ENCODE measurements at regions not wholly inside any gene's neighbourhood (a gene's known extent, or its start where the extent isn't known, plus 50 kb on each side); places are given as distances from the start of the nearest gene placed in this dataset.

GRCh38 chr20:48202334-48203113 is 417.2 kb upstream of the SULF2 start:
- CTCF ChIA-PET, result no interaction called here
- DNase-seq (ENCODE audit: extremely low spot score), result no peak
- POLR2A ChIA-PET, result no interaction called here
- no peak for TF ChIP-seq FOXA1 (IDR thresholded peaks at IDR 0.05)
- TF ChIP-seq ZNF384 (IDR thresholded peaks at IDR 0.05), result no peak
- TF ChIP-seq HDGF (IDR thresholded peaks at IDR 0.05; ENCODE audit: borderline replicate concordance), result no peak
- no peak for TF ChIP-seq FOXM1 (IDR thresholded peaks at IDR 0.05; ENCODE audit: borderline replicate concordance)
- no peak for TF ChIP-seq FOXK2 (IDR thresholded peaks at IDR 0.05)

DNA sequence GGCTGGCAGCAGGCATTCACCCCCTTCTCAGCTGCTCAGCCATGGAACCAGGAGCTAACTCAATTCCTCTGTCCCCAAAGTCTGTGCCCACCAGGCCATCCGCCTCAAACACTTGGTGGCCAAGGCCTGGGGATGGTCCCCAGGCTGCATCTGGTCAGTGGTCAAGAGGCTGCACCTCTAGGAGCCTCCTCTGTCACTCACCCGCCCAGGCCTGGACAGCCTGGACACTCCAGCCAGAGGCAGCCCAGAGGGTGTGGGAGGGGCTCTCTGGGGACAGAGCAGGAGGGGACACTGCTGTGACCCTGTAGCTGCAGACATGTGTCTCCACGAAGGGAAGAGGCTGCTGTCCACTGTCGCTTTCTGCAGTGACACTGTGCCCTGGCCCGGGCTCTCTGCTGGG is 416.6 kb upstream of the SULF2 start:
- no peak for DNase-seq (ENCODE audit: extremely low spot score)
- ChIA-PET CTCF (no interaction called here), POLR2A (no interaction called here)
- TF ChIP-seq FOXM1 (IDR thresholded peaks at IDR 0.05; ENCODE audit: borderline replicate concordance) (no peak), L3MBTL2 (conservative IDR thresholded peaks at IDR 0.05) (no peak), FOXA1 (IDR thresholded peaks at IDR 0.05) (no peak), TARDBP (IDR thresholded peaks at IDR 0.05) (no peak), FOXK2 (IDR thresholded peaks at IDR 0.05) (no peak), CTBP1 (IDR thresholded peaks at IDR 0.05; ENCODE audit: borderline replicate concordance) (no peak), ELF4 (IDR thresholded peaks at IDR 0.05) (no peak), PKNOX1 (IDR thresholded peaks at IDR 0.05) (no peak), NFRKB (IDR thresholded peaks at IDR 0.05) (no peak)

- ChIA-PET POLR2A (no interaction called here), CTCF (no interaction called here)
- TF ChIP-seq TARDBP (IDR thresholded peaks at IDR 0.05) (no peak), ELF4 (IDR thresholded peaks at IDR 0.05) (no peak), CTBP1 (IDR thresholded peaks at IDR 0.05; ENCODE audit: borderline replicate concordance) (no peak), FOXK2 (IDR thresholded peaks at IDR 0.05) (no peak), L3MBTL2 (conservative IDR thresholded peaks at IDR 0.05) (no peak), ARNT (IDR thresholded peaks at IDR 0.05) (no peak), FOXM1 (IDR thresholded peaks at IDR 0.05; ENCODE audit: borderline replicate concordance) (no peak), NFRKB (IDR thresholded peaks at IDR 0.05) (no peak), ZNF384 (IDR thresholded peaks at IDR 0.05) (no peak), SUZ12 (IDR thresholded peaks at IDR 0.05) (no peak), SP1 (IDR thresholded peaks at IDR 0.05) (no peak), PKNOX1 (IDR thresholded peaks at IDR 0.05) (no peak), FOXA1 (IDR thresholded peaks at IDR 0.05) (no peak), BHLHE40 (IDR thresholded peaks at IDR 0.05; ENCODE audit: borderline replicate concordance) (no peak), HDGF (IDR thresholded peaks at IDR 0.05; ENCODE audit: borderline replicate concordance) (no peak), LEF1 (IDR thresholded peaks at IDR 0.05; ENCODE audit: borderline replicate concordance) (no peak)
- no peak for DNase-seq (ENCODE audit: extremely low spot score)
Observed at GRCh38 chr20:48201188-48201587, 415.9 kb upstream of the SULF2 start.

- ChIA-PET POLR2A (no interaction called here), CTCF (no interaction called here)
- TF ChIP-seq ELF4 (IDR thresholded peaks at IDR 0.05), result no peak
- no peak for TF ChIP-seq BHLHE40 (IDR thresholded peaks at IDR 0.05; ENCODE audit: borderline replicate concordance)
- TF ChIP-seq ZNF384 (IDR thresholded peaks at IDR 0.05), result no peak
- TF ChIP-seq ARNT (IDR thresholded peaks at IDR 0.05), result no peak
- no peak for TF ChIP-seq NFRKB (IDR thresholded peaks at IDR 0.05)
- no peak for TF ChIP-seq PKNOX1 (IDR thresholded peaks at IDR 0.05)
- no peak for TF ChIP-seq HDGF (IDR thresholded peaks at IDR 0.05; ENCODE audit: borderline replicate concordance)
- TF ChIP-seq CTBP1 (IDR thresholded peaks at IDR 0.05; ENCODE audit: borderline replicate concordance), result no peak
- no peak for TF ChIP-seq L3MBTL2 (conservative IDR thresholded peaks at IDR 0.05)
- TF ChIP-seq FOXK2 (IDR thresholded peaks at IDR 0.05), result no peak
- no peak for TF ChIP-seq FOXA1 (IDR thresholded peaks at IDR 0.05)
- TF ChIP-seq TARDBP (IDR thresholded peaks at IDR 0.05), result no peak
- no peak for TF ChIP-seq SP1 (IDR thresholded peaks at IDR 0.05)
- TF ChIP-seq FOXM1 (IDR thresholded peaks at IDR 0.05; ENCODE audit: borderline replicate concordance), result no peak
- no peak for DNase-seq (ENCODE audit: extremely low spot score)
Observed at GRCh38 chr20:48198929-48199451, 413.7 kb upstream of the SULF2 start.

DNA sequence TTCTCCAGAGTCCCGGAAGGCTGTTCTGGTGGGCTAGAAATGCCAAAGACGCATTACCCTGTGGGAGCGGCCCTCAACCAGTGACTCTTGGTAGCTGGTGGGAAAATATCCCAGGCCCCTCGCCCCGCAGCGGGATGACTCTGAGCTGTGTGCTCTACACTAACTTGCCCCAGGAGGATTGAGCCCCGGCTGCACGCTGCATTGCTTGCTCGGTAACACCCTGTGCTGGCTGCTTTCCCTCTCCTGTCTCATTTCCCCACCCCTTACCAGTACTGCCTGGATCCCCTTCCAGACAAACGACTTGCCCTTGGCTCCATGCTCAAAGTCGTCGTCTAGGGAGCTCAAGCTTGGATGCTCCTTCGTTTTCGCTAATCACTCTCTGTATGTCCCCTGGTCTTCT is 411.8 kb upstream of the SULF2 start:
- ChIA-PET POLR2A (no interaction called here), CTCF (no interaction called here)
- TF ChIP-seq CTBP1 (IDR thresholded peaks at IDR 0.05; ENCODE audit: borderline replicate concordance) (no peak), LEF1 (IDR thresholded peaks at IDR 0.05; ENCODE audit: borderline replicate concordance) (no peak), ZNF384 (IDR thresholded peaks at IDR 0.05) (no peak), BHLHE40 (IDR thresholded peaks at IDR 0.05; ENCODE audit: borderline replicate concordance) (no peak), ELF4 (IDR thresholded peaks at IDR 0.05) (no peak), HDGF (IDR thresholded peaks at IDR 0.05; ENCODE audit: borderline replicate concordance) (no peak), SP1 (IDR thresholded peaks at IDR 0.05) (no peak), FOXK2 (IDR thresholded peaks at IDR 0.05) (no peak), TARDBP (IDR thresholded peaks at IDR 0.05) (no peak), PKNOX1 (IDR thresholded peaks at IDR 0.05) (no peak), SUZ12 (IDR thresholded peaks at IDR 0.05) (no peak), L3MBTL2 (conservative IDR thresholded peaks at IDR 0.05) (no peak), FOXM1 (IDR thresholded peaks at IDR 0.05; ENCODE audit: borderline replicate concordance) (no peak), NFRKB (IDR thresholded peaks at IDR 0.05) (no peak), ARNT (IDR thresholded peaks at IDR 0.05) (no peak), FOXA1 (IDR thresholded peaks at IDR 0.05) (no peak)
- DNase-seq (ENCODE audit: extremely low spot score), result no peak

Data from HEK293T (cell line).